ENCODE measurements at regions not wholly inside any gene's neighbourhood (a gene's known extent, or its start where the extent isn't known, plus 50 kb on each side); places are given as distances from the start of the nearest gene placed in this dataset.

- peak; percentile 25 for DNase-seq (ENCODE audit: low read depth)
- H3K4me3 ChIP-seq (replicated peaks; ENCODE audit: low read depth, low read length) = no peak overlapping the region
- TF ChIP-seq CTCF (IDR thresholded peaks at IDR 0.05; ENCODE audit: low read length, missing control alignments) = no peak
These were observed 214.1 kb downstream of the KLF6 start for GRCh38 chr10:3570855-3571266.

- no peak for TF ChIP-seq CTCF (IDR thresholded peaks at IDR 0.05; ENCODE audit: low read length, missing control alignments)
- DNase-seq (ENCODE audit: low read depth) = no peak
- no peak overlapping the region for H3K4me3 ChIP-seq (replicated peaks; ENCODE audit: low read depth, low read length)
These were observed 214.8 kb downstream of the KLF6 start for GRCh38 chr10:3570131-3570729.

- no peak for DNase-seq (ENCODE audit: low read depth)
- no peak for TF ChIP-seq CTCF (IDR thresholded peaks at IDR 0.05; ENCODE audit: low read length, missing control alignments)
- H3K4me3 ChIP-seq (replicated peaks; ENCODE audit: low read depth, low read length) = no peak overlapping the region
These were observed 216.0 kb downstream of the KLF6 start for GRCh38 chr10:3568983-3569382.

- no peak overlapping the region for H3K4me3 ChIP-seq (replicated peaks; ENCODE audit: low read depth, low read length)
- DNase-seq (ENCODE audit: low read depth) = no peak
- TF ChIP-seq CTCF (IDR thresholded peaks at IDR 0.05; ENCODE audit: low read length, missing control alignments) = no peak
These were observed 216.6 kb downstream of the KLF6 start for GRCh38 chr10:3568392-3568791.

- no peak for DNase-seq (ENCODE audit: low read depth)
- H3K4me3 ChIP-seq (replicated peaks; ENCODE audit: low read depth, low read length) = no peak overlapping the region
- no peak for TF ChIP-seq CTCF (IDR thresholded peaks at IDR 0.05; ENCODE audit: low read length, missing control alignments)
These were observed 217.6 kb downstream of the KLF6 start for GRCh38 chr10:3567291-3567963.

- no peak overlapping the region for H3K4me3 ChIP-seq (replicated peaks; ENCODE audit: low read depth, low read length)
- TF ChIP-seq CTCF (IDR thresholded peaks at IDR 0.05; ENCODE audit: low read length, missing control alignments) = no peak
- no peak for DNase-seq (ENCODE audit: low read depth)
These were observed 218.4 kb downstream of the KLF6 start for GRCh38 chr10:3566627-3567026.
